Suprapubic skin (tissue), 3 donors: ENCODE measurements at regions not wholly inside any gene's neighbourhood (a gene's known extent, or its start where the extent isn't known, plus 50 kb on each side); places are given as distances from the start of the nearest gene placed in this dataset.

ENCODE experiments used
- CTCF ChIP-seq, 2 donors: fragments of 200-600 bp in 1 of 2; fragments of 450-650 bp in 1 of 2; sonication (generic) in 1 of 2; IDR thresholded peaks; one replicate each; pipeline ENCODE4 v1.5.1; 2016 to 2019; ENCODE audit warnings: antibody characterized with exemption in 2 of 2, mild to moderate bottlenecking in 1 of 2, moderate library complexity in 1 of 2
- EP300 ChIP-seq: sonication (generic); formaldehyde crosslinking; IDR thresholded peaks from one replicate; pipeline ENCODE4 v1.6.1; 2017; ENCODE audit warnings: antibody characterized with exemption
- POLR2A ChIP-seq, 2 donors: fragments of 450-650 bp; IDR thresholded peaks; one replicate each; pipeline ENCODE4 v1.6.1; 2017; ENCODE audit warnings: antibody characterized with exemption in 2 of 2, mild to moderate bottlenecking in 2 of 2, moderate library complexity in 2 of 2

GRCh38 chr3:13222891-13223573 lies 149.8 kb upstream of the IQSEC1 start:
- no peak for TF ChIP-seq CTCF (IDR thresholded peaks at IDR 0.05)
- TF ChIP-seq EP300: no peak
- no peak for TF ChIP-seq POLR2A (IDR thresholded peaks at IDR 0.05)
